A549 (cell line): ENCODE measurements at regions not wholly inside any gene's neighbourhood (a gene's known extent, or its start where the extent isn't known, plus 50 kb on each side); places are given as distances from the start of the nearest gene placed in this dataset.

Experiments used
- BHLHE40 ChIP-seq: IDR thresholded peaks from 2 replicates; pipeline ENCODE4 v1.6.1; 2012; ENCODE audit warnings: low read depth, low read length, inconsistent platforms
- CEBPB ChIP-seq, 2 experiments: fragments of >200 bp in 1 of 2; sonication (Bioruptor Twin) in 1 of 2; formaldehyde crosslinking in 1 of 2; IDR thresholded peaks; 2 replicates each; pipeline ENCODE4 v1.6.1; 2012 to 2016
- CTCF ChIP-seq: fragments of >200 bp; sonication (Bioruptor Twin); formaldehyde crosslinking; IDR thresholded peaks from 3 replicates; pipeline ENCODE4 v1.5.1; 2016
- EP300 ChIP-seq, 2 experiments: fragments of >200 bp; sonication (Bioruptor Twin); formaldehyde crosslinking; IDR thresholded peaks; 2 replicates in 1 of 2; 3 replicates in 1 of 2; pipeline ENCODE4 v1.6.1; 2016 to 2017
- NPAS2 ChIP-seq: fragments of 250-450 bp; sonication (Bioruptor Pico); IDR thresholded peaks from 2 replicates; pipeline ENCODE4 v1.8.0; 2022; ENCODE audit warnings: mild to moderate bottlenecking, moderate library complexity, borderline replicate concordance
- POLR2A ChIP-seq: IDR thresholded peaks from 2 replicates; pipeline ENCODE4 v1.6.1; 2012; ENCODE audit warnings: mild to moderate bottlenecking, low read length
- RAD21 ChIP-seq, 2 experiments: fragments of >200 bp in 1 of 2; sonication (Bioruptor Twin) in 1 of 2; formaldehyde crosslinking in 1 of 2; IDR thresholded peaks in 1 of 2; conservative IDR thresholded peaks in 1 of 2; 2 replicates in 1 of 2; 3 replicates in 1 of 2; pipeline ENCODE4 v1.6.1; 2012 to 2018; ENCODE audit warnings: inconsistent platforms in 1 of 2
- RNF2 ChIP-seq: fragments of 200-600 bp; sonication (generic); IDR thresholded peaks from 2 replicates; pipeline ENCODE4 v1.6.1; 2016; ENCODE audit warnings: low read depth, mild to moderate bottlenecking, antibody characterized with exemption, moderate library complexity, borderline replicate concordance

- TF ChIP-seq NPAS2 (CRISPR knock-in tag): no peak
- TF ChIP-seq POLR2A: no peak
- TF ChIP-seq BHLHE40: no peak
- TF ChIP-seq EP300 (IDR thresholded peaks at IDR 0.05): no peak
- no peak for TF ChIP-seq CEBPB (IDR thresholded peaks at IDR 0.05)
- TF ChIP-seq RAD21 (conservative IDR thresholded peaks at IDR 0.05 in 1 of 2, IDR thresholded peaks at IDR 0.05 in 1 of 2): no peak
- TF ChIP-seq CTCF: no peak
- no peak for TF ChIP-seq RNF2
Measured at GRCh38 chr5:56344594-56344993, 111.5 kb upstream of the ANKRD55 start.
